ENCODE measurements at regions not wholly inside any gene's neighbourhood (a gene's known extent, or its start where the extent isn't known, plus 50 kb on each side); places are given as distances from the start of the nearest gene placed in this dataset.

DNA sequence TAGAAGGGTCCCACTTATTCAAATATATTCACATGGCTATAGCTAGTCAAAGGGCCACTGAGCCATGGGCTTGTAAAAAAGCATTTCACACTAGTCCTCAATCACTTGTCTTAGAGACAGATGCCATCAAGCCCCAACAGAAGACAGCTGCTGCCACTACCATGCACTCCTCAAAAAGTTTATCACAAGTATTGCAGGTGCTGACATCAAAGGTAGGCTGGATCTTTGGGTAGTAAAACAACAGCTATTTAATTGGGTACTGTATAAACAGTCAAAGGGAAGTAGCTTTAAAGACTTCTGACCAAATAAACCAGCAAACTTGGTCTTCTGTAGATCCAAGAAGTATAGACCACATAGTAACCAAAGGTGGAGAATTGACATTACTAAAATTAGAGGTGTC is 59.2 kb upstream of the FER start:
- TF ChIP-seq, protein P1, sequence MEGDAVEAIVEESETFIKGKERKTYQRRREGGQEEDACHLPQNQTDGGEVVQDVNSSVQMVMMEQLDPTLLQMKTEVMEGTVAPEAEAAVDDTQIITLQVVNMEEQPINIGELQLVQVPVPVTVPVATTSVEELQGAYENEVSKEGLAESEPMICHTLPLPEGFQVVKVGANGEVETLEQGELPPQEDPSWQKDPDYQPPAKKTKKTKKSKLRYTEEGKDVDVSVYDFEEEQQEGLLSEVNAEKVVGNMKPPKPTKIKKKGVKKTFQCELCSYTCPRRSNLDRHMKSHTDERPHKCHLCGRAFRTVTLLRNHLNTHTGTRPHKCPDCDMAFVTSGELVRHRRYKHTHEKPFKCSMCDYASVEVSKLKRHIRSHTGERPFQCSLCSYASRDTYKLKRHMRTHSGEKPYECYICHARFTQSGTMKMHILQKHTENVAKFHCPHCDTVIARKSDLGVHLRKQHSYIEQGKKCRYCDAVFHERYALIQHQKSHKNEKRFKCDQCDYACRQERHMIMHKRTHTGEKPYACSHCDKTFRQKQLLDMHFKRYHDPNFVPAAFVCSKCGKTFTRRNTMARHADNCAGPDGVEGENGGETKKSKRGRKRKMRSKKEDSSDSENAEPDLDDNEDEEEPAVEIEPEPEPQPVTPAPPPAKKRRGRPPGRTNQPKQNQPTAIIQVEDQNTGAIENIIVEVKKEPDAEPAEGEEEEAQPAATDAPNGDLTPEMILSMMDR (tag by site-specific recombination; IDR thresholded peaks at IDR 0.05), result no peak
- no peak for TF ChIP-seq ZNF174 (tag by site-specific recombination; IDR thresholded peaks at IDR 0.05)
- TF ChIP-seq ZNF239 (tag by site-specific recombination; IDR thresholded peaks at IDR 0.05), result no peak
